ENCODE measurements at regions not wholly inside any gene's neighbourhood (a gene's known extent, or its start where the extent isn't known, plus 50 kb on each side); places are given as distances from the start of the nearest gene placed in this dataset.
"Not testable (repeated sequence)": the region's sequence is repeated elsewhere in the genome, so short reads cannot be mapped to it uniquely, and the experiment has no call there.

DNA sequence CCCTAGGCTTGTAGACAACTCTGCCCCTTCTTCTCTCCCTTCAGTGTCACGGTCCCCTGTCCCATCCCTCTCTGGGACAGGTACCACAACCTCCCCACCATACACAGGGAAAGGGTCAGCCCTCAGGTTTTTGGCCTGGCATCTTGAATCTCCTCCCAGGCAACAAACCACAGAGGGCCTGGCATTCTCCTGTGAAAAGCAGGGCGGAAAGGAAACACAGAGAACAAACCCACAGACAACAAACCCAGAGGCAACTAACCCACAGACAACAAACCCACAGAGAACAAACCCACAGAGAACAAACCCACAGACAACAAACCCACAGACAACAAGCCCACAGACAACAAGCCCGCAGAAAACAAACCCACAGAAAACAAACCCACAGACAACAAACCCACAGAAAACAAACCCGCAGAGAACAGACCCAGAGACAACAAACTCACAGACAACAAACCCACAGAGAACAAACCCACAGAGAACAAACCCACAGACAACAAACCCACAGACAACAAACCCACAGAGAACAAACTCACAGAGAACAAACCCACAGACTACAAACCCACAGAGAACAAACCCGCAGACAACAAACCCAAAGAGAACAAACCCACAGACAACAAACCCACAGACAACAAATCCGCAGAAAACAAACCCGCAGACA, 2745.9 kb upstream of the TPTE start:
- TF ChIP-seq, protein P1, sequence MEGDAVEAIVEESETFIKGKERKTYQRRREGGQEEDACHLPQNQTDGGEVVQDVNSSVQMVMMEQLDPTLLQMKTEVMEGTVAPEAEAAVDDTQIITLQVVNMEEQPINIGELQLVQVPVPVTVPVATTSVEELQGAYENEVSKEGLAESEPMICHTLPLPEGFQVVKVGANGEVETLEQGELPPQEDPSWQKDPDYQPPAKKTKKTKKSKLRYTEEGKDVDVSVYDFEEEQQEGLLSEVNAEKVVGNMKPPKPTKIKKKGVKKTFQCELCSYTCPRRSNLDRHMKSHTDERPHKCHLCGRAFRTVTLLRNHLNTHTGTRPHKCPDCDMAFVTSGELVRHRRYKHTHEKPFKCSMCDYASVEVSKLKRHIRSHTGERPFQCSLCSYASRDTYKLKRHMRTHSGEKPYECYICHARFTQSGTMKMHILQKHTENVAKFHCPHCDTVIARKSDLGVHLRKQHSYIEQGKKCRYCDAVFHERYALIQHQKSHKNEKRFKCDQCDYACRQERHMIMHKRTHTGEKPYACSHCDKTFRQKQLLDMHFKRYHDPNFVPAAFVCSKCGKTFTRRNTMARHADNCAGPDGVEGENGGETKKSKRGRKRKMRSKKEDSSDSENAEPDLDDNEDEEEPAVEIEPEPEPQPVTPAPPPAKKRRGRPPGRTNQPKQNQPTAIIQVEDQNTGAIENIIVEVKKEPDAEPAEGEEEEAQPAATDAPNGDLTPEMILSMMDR (IDR thresholded peaks at IDR 0.05), result not testable (repeated sequence)
- TF ChIP-seq POLR2A (IDR thresholded peaks at IDR 0.05), result not testable (repeated sequence)
